ENCODE measurements at regions not wholly inside any gene's neighbourhood (a gene's known extent, or its start where the extent isn't known, plus 50 kb on each side); places are given as distances from the start of the nearest gene placed in this dataset.

GRCh38 chr16:51388516-51388951 lies 237.5 kb upstream of the SALL1 start:
- Histone ChIP-seq H3K4me1 (ENCODE audit: control insufficient read depth in 1 of 2, insufficient read depth in 2 of 2, low read length in 2 of 2) (no peaks in the 10 kb centered on the region), H3K9me2 (ENCODE audit: insufficient read depth) (no peaks in the 10 kb centered on the region), H3K27ac (ENCODE audit: low read depth, low read length) (no peak overlapping the region), H3K9me3 (ENCODE audit: control insufficient read depth in 1 of 2, insufficient read depth in 1 of 2, low read depth in 1 of 2, low read length in 2 of 2) (peaks cover 12 to 23% of the 10 kb centered on the region in 2 experiments; a peak in 2 of 4 replicates), H3K4me3 (replicated peaks in 1 of 2; ENCODE audit: low read depth in 1 of 2, low read length in 2 of 2) (no peak overlapping the region), H3K4me2 (ENCODE audit: low read length) (no peak overlapping the region), H3K9ac (ENCODE audit: low read length) (no peak overlapping the region), H2AFZ (ENCODE audit: low read depth, low read length, poor library complexity, severe bottlenecking) (no peak overlapping the region), H3K36me3 (ENCODE audit: control insufficient read depth in 1 of 2, insufficient read depth in 2 of 2, low read length in 2 of 2) (no peaks in the 10 kb centered on the region), H4K20me1 (ENCODE audit: insufficient read depth) (no peaks in the 10 kb centered on the region), H3K27me3 (ENCODE audit: insufficient read depth, low read length) (no peaks in the 10 kb centered on the region), H3K79me2 (ENCODE audit: insufficient read depth, low read length) (no peaks in the 10 kb centered on the region)
- RAD21 ChIA-PET (ENCODE audit: low non-redundant PET in 1 of 2, low total read pairs in 2 of 2, uncharacterized antibody in 2 of 2, unreplicated experiment in 2 of 2), result no interaction called here
- POLR2A ChIA-PET, result no interaction called here
- no TSS peak for BruUV-seq (replicated peaks)
- CTCF ChIA-PET, result no interaction called here
- intact Hi-C loops (cut with micrococcal nuclease), result no loop called here
- ATAC-seq (no peak), DNase-seq (ENCODE audit: low read depth, low spot score) (no peak)
- TF ChIP-seq CTCF (IDR thresholded peaks at IDR 0.05 in 2 of 3, conservative IDR thresholded peaks at IDR 0.05 in 1 of 3; ENCODE audit: borderline replicate concordance in 1 of 3, insufficient read depth in 1 of 3, low read depth in 2 of 3, low read length in 2 of 3) (no peak), SRF (IDR thresholded peaks at IDR 0.05; ENCODE audit: low read depth) (no peak), CEBPB (IDR thresholded peaks at IDR 0.05; ENCODE audit: low read depth) (no peak), ATF3 (IDR thresholded peaks at IDR 0.05) (no peak), MAX (IDR thresholded peaks at IDR 0.05) (no peak), SIN3A (IDR thresholded peaks at IDR 0.05; ENCODE audit: low read depth) (no peak), JUND (IDR thresholded peaks at IDR 0.05) (no peak), ZNF274 (IDR thresholded peaks at IDR 0.05; ENCODE audit: low read depth, low read length) (no peak), POLR2A (IDR thresholded peaks at IDR 0.05; ENCODE audit: borderline replicate concordance, extremely low read depth, insufficient read depth, insufficient read length) (no peak), EGR1 (IDR thresholded peaks at IDR 0.05; ENCODE audit: low read depth) (no peak), POLR2AphosphoS5 (IDR thresholded peaks at IDR 0.05; ENCODE audit: low read depth, low read length) (no peak), YY1 (IDR thresholded peaks at IDR 0.05; ENCODE audit: extremely low read depth, insufficient replicate concordance, low read depth, low read length) (no peak), RAD21 (IDR thresholded peaks at IDR 0.05; ENCODE audit: low read depth) (no peak)
